ENCODE measurements at regions not wholly inside any gene's neighbourhood (a gene's known extent, or its start where the extent isn't known, plus 50 kb on each side); places are given as distances from the start of the nearest gene placed in this dataset.

DNA sequence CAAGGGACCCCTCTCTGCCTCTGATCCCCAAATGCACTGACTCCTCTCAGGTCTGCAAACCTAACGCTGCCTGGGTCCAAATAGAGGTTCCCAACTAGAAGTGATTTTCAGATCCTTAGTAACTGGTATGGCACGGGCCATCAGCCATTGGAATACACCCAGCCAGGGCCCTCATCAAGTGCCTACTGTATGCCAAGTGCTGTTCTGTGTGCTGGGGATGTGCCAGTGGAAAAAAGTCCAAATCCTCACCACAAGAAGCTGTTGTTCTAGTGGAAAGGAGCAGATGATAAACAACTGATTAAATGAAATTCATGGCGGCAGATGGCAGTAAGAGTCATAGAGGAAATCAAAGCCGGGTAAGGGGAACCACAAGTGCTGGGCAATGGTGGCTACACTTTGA lies 57.2 kb upstream of the MED9 start:
- TF ChIP-seq EZH2 (IDR thresholded peaks at IDR 0.05; ENCODE audit: insufficient read depth, poor library complexity, severe bottlenecking) (no peak), EZH2phosphoT487 (IDR thresholded peaks at IDR 0.05; ENCODE audit: insufficient read depth, low read depth) (no peak)
